Hematopoietic multipotent progenitor cell treated with erythropoietin and hydrocortisone succinate and interleukin-3 and kit ligand, for 4 days (in vitro differentiated cells): ENCODE measurements at regions not wholly inside any gene's neighbourhood (a gene's known extent, or its start where the extent isn't known, plus 50 kb on each side); places are given as distances from the start of the nearest gene placed in this dataset.
"Not testable (repeated sequence)": the region's sequence is repeated elsewhere in the genome, so short reads cannot be mapped to it uniquely, and the experiment has no call there.

Source experiments
- DNase-seq: peaks from one replicate; pipeline ENCODE4 v3.0.0-alpha.2; 2015

DNA sequence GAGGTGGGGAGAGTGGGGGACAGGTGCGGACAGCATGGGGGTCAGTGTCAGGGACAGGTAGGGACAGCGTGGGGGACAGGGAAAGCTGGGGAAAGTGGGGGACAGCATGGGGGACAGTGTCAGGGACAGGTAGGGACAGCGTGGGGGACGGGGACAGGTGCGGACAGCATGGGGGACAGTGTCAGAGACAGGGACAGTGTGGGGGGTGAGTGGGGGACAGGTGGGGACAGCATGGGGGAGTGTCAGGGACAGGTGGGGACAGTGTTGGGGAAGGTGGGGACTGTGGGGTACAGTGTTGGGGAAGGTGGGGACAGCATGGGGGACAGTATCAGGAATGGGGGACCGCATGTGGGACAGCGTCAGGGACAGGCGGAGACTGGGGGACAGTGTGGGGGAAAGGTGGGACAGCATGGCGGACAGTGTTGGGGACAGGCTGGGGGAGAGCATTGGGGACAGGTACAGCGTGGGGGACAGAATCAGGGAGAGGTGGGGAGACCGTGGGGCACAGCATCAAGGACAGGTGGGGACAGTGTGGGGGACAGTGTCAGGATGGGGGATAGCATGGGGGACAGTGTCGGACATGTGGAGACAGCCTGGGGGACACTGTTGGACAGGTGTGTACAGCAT, 96.1 kb downstream of the TMEM121 start:
- no peak for DNase-seq

DNA sequence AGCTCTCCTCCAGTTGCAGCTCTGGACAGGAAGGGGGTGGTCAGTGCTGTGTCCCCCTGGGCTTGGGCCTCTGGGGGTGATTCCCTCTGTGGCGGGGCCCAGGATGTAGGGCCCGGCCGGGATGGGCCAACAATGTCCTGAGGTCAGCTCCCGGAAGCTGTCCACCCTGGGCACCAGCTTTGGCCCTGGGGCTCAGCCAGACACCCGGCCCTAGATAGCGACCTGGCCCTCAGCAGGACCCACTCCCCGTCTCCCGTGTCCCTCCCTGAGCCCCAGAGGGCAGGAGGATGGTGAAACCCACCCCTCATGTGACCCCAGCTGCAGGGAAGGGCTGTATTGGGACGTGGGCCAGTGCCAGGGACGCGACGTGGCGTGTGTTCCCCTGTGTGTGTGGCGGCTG, 96.8 kb downstream of the TMEM121 start:
- not testable (repeated sequence) for DNase-seq

DNA sequence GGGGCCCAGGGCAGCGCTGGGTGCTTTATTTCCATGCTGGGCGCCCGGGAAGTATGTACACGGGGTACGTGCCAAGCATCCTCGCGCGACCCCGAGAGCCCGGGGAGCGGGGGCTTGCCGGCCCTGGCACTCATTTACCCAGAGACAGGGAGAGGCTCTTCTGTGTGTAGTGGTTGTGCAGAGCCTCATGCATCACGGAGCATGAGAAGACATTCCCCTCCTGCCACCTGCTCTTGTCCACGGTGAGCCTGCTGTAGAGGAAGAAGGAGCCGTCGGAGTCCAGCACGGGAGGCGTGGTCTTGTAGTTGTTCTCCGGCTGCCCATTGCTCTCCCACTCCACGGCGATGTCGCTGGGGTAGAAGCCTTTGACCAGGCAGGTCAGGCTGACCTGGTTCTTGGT, 98.0 kb downstream of the TMEM121 start:
- not testable (repeated sequence) for DNase-seq

DNA sequence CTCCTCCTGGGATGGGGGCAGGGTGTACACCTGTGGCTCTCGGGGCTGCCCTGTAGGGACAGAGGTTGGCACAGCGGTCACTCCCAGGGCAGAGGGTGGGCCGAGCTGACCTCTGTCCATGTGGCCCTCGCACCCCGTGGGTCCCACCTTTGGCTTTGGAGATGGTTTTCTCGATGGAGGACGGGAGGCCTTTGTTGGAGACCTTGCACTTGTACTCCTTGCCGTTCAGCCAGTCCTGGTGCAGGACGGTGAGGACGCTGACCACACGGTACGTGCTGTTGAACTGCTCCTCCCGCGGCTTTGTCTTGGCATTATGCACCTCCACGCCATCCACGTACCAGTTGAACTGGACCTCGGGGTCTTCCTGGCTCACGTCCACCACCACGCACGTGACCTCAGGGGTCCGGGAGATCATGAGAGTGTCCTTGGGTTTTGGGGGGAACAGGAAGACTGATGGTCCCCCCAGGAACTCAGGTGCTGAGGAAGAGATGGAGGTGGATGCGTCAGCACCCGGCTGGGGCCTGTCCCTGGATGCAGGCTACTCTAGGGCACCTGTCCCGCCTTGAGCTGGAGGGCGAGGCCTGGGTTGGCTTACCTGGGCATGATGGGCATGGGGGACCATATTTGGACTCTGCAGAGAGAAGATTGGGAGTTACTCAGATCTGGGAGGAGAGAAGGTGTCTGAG, 98.5 kb downstream of the TMEM121 start:
- DNase-seq: not testable (repeated sequence)

DNA sequence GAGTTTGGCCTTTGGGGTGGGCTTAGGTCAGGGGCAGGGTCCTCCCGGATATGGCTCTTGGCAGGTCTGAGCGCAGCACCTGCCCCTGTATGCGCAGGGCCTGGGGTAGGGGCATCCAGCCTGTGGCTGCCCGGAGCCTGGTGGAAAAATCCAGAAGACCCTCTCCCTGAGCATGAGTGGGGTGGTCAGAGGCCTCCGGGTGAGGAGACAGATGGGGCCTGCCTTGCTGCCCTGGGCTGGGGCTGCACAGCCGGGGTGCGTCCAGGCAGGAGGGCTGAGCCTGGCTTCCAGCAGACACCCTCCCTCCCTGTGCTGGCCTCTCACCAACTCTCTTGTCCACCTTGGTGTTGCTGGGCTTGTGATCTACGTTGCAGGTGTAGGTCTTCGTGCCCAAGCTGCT, 99.1 kb downstream of the TMEM121 start:
- DNase-seq: not testable (repeated sequence)

DNA sequence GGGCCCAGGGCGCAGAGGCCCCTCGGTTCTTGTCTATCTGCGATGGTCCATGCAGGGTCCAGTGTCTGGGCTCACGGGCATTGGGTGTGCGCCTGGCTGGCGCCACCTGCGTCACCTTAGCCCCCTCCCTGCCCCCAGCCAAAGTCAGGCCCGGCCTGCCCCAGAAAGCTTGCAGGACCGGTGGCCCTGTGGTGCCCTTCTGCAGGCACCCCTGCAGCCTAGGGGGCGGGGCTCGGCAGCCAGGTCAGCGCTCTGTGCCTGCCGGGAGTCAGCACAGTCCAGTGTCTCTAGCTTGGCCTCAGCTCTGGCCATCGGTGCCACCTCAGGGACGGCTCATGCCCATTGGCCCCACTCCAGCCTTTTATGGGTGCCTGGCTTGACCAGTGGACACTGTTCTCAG, 99.7 kb downstream of the TMEM121 start:
- DNase-seq: not testable (repeated sequence)

DNA sequence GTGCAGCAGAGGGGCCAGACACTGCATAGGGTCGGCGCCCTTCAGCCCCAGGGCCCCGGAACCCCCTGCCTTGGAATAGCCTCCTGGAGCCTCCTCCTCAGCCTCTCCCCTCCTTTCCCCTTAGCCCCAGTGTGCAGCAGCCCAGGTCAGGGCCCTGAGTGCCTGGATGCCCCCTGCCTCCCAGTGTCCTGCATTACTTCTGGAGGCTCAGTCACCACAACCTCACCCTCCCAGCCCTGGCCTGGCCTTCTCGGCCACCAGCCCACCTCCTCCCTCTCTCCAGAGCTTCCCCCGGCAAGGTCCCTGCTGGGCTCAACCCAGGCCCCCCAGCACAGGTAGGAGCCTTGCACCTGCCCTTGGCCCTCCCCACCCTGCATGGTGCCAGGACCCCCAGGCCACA, 100.3 kb downstream of the TMEM121 start:
- not testable (repeated sequence) for DNase-seq

DNA sequence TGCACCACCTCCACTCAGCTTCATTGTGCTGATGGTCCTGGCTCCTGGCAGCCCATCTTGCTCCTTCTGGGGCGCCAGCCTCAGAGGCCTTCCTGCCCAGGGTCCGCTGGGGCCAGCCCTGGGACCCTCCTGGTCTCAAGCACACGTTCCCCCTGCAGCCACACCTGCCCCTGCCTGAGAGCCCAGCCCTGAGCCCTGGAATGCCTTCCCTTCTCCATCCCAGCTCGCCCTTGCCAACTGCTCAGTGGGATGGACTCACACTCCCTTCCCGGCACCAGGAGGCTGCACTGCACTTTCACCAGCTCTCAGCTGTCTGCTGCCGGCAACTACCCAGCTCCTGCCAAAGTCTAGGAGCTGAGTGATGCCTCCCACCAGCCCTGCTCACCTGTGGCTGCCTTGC, 100.9 kb downstream of the TMEM121 start:
- not testable (repeated sequence) for DNase-seq

DNA sequence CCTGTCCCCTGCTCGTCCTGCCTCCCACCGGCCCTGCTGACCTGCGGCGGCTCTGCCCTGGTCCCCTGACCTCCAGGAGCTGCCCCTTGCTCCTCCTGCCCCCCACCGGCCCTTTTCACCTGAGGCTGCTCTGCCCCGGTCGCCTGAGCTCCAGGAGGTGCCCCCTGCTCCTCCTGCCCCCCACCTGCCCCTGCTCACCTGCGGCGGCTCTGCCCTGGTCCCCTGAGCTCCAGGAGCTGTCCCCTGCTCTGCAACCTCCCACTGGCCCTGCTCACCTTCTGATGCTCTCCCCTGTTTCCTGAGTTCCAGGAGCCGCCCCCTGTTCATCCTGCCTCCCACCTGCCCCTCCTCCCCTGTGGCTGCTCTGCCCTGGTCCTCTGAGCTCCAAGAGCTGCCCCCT, 101.3 kb downstream of the TMEM121 start:
- no peak for DNase-seq

DNA sequence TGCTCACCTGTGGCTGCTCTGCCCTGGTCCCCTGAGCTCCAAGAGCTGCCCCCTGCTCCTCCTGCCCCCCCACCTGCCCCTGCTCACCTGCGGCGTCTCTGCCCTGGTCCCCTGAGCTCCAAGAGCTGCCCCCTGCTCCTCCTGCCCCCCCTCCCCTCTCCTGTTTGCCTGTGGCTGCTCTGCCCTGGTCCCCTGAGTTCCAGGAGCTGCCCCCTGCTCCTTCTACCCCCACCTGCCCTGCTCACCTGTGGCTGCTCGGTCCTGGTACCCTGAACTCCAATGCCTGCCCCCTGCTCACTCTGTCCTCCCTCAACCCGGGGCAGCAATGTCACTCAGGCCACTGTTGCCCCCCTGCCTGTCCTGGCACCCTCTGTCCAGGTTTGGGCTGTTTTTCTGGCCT, 101.7 kb downstream of the TMEM121 start:
- DNase-seq: not testable (repeated sequence)

DNA sequence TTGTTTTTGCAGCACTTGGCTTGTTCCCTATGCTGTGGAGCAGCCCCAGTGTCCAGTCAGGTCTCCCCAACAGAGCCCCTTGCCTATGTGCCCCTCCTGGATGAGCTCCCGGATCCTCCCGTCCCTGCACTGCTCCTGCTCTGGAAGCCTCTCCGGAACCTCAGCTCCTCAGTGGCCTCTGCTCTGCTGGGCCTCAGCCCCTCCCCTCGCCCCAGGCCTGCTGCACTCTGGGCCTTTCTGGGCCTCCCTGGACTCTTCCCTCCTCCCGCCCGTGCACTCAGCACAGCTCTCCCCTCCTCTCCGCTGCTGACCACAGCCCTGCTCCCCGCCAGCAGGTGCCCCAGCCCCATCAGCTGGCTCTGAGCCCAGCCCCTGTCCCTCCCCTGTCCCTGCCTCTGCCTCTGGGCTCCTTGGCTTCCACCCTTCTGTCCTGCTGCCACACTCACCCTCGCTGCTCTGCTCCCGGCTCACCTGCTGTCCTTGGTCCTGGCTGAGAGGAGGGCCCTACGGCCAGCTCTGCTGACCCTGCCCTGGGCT, 102.2 kb downstream of the TMEM121 start:
- not testable (repeated sequence) for DNase-seq

DNA sequence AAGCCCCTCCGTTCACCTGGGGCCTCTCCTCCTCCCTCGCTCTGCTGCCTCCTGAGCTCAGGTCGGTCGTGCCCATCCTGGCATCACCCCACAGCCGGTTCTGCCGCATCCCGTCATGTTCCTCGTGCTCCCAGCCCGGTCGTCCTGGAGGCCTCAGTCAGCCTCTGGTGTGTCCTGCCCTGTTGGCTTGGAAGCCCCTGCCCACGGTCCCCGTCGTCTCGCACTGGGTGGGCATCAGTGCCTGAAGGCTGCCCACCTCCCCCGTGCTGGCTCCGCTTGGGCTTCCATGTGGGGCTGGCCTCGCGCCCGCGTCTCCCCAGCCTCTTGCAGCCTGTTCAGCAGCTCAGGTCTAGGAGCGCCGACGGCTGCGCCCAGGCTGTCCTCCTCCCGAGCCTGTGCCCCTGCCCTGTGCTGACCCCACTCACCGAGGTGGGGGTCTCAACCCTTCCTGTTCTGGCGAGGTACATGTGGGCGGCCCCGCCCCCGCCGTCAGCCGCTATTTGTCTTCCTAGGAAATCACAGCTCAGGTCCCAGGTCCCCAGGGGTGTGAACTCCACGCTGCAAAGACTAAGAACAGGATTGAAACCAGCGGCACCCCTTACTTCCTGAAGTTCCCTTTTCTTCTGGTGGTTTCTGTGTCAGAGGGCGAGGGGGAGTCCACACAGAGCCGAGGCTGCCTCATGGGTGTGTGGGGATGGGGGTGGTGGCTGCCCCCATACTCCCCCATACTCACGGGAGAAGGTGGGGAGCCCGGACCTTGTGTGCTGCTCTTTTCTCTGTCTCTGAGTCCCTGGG, 102.9 kb downstream of the TMEM121 start:
- DNase-seq: not testable (repeated sequence)

DNA sequence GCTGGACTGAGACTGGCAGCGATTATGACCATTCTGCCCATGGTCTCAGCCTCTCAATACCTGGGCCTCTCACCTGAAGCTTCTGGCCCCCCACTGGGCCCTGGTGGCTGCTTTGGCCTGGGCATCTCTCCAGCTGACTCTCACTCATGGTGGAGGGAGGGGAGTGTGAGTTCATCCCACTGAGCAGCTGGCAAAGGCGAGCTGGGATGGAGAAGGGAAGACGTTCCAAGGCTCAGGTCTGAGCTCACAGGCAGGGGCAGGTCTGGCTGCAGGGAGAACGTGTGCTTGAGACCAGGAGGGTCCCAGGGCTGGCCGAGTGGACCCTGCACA, 103.5 kb downstream of the TMEM121 start:
- DNase-seq: no peak

DNA sequence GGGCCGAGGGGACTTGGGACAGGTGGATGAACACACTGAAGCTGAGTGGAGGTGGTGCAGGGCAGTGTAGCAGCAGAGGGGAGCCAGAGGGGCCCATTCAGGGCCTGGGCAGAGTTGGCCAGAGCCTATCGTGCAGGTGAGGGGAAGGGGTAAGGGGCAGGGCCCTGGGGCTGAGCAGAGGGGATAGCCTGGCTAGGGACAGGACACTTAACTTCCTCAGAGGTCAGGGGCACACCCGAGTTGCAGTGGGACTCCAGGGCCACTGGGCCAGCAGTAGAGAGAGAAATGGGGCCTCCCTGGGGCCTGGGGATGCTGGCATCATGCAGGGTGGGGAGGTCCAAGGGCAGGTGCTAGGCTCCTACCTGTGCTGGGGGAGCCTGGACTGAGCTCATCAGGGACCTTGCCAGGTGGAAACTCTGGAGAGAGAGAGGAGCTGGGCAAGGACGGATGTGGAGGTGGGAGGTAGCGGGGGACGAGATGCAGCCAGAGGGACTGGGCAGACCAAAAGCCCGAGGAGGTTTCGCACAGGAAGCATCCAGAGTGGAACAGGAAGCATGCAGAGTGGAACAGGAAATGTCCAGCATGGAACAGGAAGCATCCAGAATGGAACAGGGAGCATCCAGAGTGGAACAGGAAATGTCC, 104.0 kb downstream of the TMEM121 start:
- not testable (repeated sequence) for DNase-seq

DNA sequence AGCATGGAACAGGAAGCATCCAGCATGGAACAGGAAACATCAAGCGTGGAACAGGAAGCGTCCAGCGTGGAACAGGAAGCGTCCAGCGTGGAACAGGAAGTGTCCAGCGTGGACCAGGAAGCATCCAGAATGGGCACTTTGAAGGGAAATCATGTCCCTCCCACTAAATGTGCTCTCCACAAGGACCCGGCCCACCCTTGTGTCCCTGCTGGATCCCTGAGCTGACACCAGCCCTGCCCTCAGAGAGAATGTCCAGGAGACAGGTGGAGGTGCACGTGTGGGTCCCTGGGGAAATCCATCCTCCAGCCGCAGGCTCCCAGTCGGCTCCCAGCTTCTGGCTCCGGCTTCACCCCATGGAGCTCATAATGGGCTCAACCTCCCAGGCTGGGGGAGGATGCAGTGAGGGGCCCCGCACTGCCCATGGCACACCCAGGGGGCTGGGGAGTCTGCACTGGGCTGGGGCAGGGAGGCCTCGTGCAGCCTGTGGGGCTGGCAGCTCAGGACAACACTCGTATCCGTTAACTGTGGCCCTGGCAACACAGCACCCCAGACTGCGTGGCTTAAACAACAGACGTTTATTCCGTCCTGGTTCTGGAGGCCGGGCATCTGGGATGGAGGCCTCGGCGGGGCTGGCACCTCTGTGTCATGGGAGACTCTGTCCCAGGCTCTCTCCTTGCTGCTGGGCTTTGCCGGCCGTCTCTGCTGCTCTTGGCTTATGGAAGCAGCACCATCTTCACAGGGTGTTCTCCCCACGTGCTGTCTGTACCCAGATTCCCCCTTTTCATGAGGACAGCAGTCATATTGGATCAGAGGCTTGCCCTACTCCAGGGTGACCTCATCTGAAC, 104.8 kb downstream of the TMEM121 start:
- not testable (repeated sequence) for DNase-seq

DNA sequence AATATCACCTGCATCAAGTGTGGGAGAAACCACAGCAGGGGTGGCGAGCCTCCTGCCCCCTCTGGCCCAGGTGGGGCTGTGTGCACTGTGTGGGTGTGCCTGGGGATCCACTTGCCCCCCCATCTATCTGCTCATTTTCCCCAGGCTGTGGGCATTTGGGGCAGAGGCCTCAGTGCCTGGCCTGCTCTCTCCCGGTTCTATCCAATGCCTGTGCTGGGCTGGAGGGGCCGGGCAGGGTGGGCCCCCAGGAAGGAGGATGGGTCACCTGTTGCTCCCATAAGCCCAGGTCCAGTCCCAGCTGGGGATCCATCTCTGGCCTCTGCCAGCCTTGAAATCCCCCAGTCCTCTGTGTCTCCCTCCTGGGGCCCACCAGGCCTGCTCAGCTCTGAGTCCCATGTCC, 105.6 kb downstream of the TMEM121 start:
- no peak for DNase-seq

DNA sequence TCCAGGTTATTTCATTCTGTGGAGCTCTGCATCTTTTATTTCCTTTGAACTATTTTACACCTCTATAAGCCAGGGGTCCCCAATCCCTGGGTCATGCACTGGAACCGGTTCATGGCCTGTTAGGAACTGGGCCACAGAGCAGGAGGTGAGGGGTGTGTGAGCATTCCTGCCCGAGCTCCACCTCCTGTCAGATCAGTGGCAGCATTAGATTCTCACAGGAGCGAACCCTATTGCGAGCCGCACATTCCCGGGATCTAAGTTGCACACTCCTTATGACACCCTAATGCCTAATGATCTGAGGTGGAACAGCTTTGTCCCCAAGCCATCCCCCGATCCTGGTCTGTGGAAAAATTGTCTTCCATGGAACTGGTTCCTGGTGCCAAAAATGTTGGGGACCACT, 107.2 kb downstream of the TMEM121 start:
- not testable (repeated sequence) for DNase-seq

DNA sequence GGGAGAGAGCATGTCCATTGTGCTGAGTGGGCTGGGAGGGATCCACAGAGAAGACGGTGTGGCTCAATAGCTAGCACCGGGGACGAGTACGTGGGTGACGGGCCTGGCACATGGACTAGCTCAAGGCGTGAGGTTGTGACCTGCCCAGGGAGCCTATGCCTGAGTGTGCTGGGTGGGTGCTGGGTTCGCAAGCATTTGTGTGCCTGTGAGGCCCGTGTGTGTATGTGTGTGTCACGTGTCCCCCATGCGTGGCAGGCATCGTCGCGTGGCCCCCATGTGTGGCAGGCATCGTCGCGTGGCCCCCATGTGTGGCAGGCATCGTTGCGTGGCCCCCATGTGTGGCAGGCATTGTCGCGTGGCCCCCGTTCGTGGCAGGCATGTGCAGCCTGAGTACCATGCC, 109.2 kb downstream of the TMEM121 start:
- no peak for DNase-seq

DNA sequence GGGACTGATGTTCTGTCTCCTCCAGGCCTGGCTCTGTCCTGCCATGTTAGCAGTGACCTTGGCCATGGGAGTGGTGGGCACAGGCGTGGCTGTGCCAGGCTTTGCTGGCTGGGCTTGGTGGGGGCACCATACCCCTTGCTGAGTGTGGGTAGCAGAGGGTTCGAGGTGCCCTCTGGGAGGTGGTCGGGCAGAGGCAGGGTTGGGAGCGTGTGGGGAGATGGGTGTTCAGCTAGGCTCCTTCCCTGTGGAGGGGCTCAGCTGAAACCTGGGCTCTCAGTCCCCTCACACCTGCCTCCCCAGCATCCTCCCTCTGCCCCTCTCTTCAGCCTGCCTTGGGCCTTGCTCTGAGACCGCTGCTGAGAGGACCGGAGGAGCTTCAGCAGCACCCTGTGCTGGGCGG, 109.6 kb downstream of the TMEM121 start:
- not testable (repeated sequence) for DNase-seq

DNA sequence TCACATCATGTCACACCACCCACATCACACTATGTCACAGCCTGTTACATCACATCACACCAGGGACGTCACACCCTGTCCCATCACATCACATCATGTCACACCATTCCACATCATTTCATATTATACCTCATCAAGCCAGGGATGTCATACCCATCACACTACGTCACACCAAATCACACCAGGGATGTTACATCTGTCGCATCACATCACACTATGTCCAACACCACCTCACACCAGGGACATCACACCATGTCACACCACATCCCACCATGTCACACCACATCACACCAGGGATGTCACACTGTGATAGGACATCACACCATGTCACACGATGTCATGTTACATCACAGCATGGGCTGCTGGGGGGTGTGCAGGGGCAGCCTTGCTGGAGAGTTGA, 110.6 kb downstream of the TMEM121 start:
- DNase-seq: no peak

DNA sequence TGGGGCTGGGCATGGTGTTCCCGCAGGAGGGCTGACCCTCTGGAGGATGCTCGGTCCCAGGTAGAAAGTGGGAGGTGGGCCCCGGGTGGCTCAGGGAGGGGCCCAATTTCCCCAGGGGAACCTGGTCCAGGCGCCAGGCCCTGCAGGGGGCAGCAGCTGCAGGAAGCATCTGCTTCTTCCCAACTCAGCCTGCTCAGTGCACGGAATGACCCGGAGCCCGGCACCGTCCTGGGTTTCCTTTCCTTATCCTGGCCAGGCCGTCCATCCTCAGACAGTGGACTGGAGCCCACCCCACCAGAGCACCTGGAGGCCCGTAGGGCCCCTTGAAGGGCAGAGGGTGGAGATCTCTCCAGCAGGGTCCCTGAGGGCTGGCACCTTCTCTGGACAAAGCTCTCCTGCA, 111.0 kb downstream of the TMEM121 start:
- not testable (repeated sequence) for DNase-seq
